OCI-LY1 (cell line): ENCODE measurements at regions not wholly inside any gene's neighbourhood (a gene's known extent, or its start where the extent isn't known, plus 50 kb on each side); places are given as distances from the start of the nearest gene placed in this dataset.

Experiments
- H2AFZ ChIP-seq: fragments of 200-600 bp; sonication (generic), shearing (Covaris generic); 2 replicates; pipeline ENCODE4 v1.6.0; 2014; ENCODE audit warnings: antibody characterized with exemption, mild to moderate bottlenecking, low read length
- H3F3A ChIP-seq: fragments of 200-600 bp; sonication (generic), shearing (Covaris generic); 2 replicates; pipeline ENCODE4 v1.6.0; 2014; ENCODE audit warnings: mild to moderate bottlenecking, antibody characterized with exemption, low read length, moderate library complexity; ENCODE audit not compliant: insufficient read depth
- H3K27ac ChIP-seq: fragments of 200-600 bp; sonication (generic); 2 replicates; pipeline ENCODE4 v1.5.1; 2014; ENCODE audit warnings: low read length, mixed run types, mild to moderate bottlenecking, low read depth; ENCODE audit not compliant: poor library complexity, severe bottlenecking
- H3K27me3 ChIP-seq: fragments of 200-600 bp; sonication (generic); 2 replicates; pipeline ENCODE4 v1.6.0; 2014; ENCODE audit warnings: antibody characterized with exemption, mild to moderate bottlenecking, low read length, moderate library complexity; ENCODE audit not compliant: insufficient read depth
- H3K36me3 ChIP-seq: fragments of 200-600 bp; sonication (generic); 2 replicates; pipeline ENCODE4 v1.6.1; 2014; ENCODE audit warnings: mild to moderate bottlenecking, antibody characterized with exemption, low read length, moderate library complexity, mixed read lengths; ENCODE audit not compliant: insufficient read depth
- H3K4me1 ChIP-seq: fragments of 200-600 bp; sonication (generic); 2 replicates; pipeline ENCODE4 v1.5.1; 2014; ENCODE audit warnings: mild to moderate bottlenecking, low read length, moderate library complexity; ENCODE audit not compliant: insufficient read depth, severe bottlenecking
- H3K4me2 ChIP-seq: fragments of 200-600 bp; sonication (generic), shearing (Covaris generic); 2 replicates; pipeline ENCODE4 v1.6.1; 2014; ENCODE audit warnings: low read length
- H3K4me3 ChIP-seq: fragments of 200-600 bp; sonication (generic); 2 replicates; pipeline ENCODE4 v1.5.1; 2014; ENCODE audit warnings: low read length, low read depth, mild to moderate bottlenecking, mixed read lengths; ENCODE audit not compliant: poor library complexity, severe bottlenecking
- H3K79me2 ChIP-seq: fragments of 200-600 bp; shearing (Covaris generic); 2 replicates; pipeline ENCODE4 v1.6.1; 2016; ENCODE audit warnings: mixed run types, low read length, mixed read lengths; ENCODE audit not compliant: insufficient read depth
- H3K9ac ChIP-seq: fragments of 200-600 bp; sonication (generic), shearing (Covaris generic); 2 replicates; pipeline ENCODE4 v1.6.1; 2014; ENCODE audit warnings: mild to moderate bottlenecking, low read length, mixed read lengths
- H3K9me2 ChIP-seq: fragments of 200-600 bp; sonication (generic), shearing (Covaris generic); 2 replicates; pipeline ENCODE4 v1.6.1; 2014; ENCODE audit warnings: low read depth, mild to moderate bottlenecking, low read length, mixed read lengths
- H3K9me3 ChIP-seq: fragments of 200-600 bp; shearing (Covaris generic); 2 replicates; pipeline ENCODE4 v1.6.1; 2014; ENCODE audit warnings: low read length, mixed read lengths
- H4K20me1 ChIP-seq: fragments of 200-600 bp; sonication (generic), shearing (Covaris generic); 2 replicates; pipeline ENCODE4 v1.6.0; 2016; ENCODE audit warnings: mild to moderate bottlenecking, low read length; ENCODE audit not compliant: insufficient read depth
- CTCF ChIP-seq: fragments of 200-600 bp; sonication (generic), shearing (Covaris generic); IDR thresholded peaks from 2 replicates; pipeline ENCODE4 v1.5.1; 2017; ENCODE audit warnings: mild to moderate bottlenecking, antibody characterized with exemption, low read length, moderate library complexity, mixed read lengths
- EZH2 ChIP-seq: fragments of 200-600 bp; sonication (generic), shearing (Covaris generic); IDR thresholded peaks from 2 replicates; pipeline ENCODE4 v1.8.0; 2017; ENCODE audit warnings: borderline replicate concordance, mixed run types, mild to moderate bottlenecking, antibody characterized with exemption, low read length, moderate library complexity, mixed read lengths

- no peaks in the 10 kb centered on the region for H3K9me2 ChIP-seq
- H3K9ac ChIP-seq = no peak overlapping the region
- H3K27ac ChIP-seq = no peak overlapping the region
- H3F3A ChIP-seq = no peaks in the 10 kb centered on the region
- no peak overlapping the region for H2AFZ ChIP-seq
- no peaks in the 10 kb centered on the region for H3K4me1 ChIP-seq
- no peak overlapping the region for H3K4me2 ChIP-seq
- no peaks in the 10 kb centered on the region for H3K79me2 ChIP-seq
- no peaks in the 10 kb centered on the region for H3K36me3 ChIP-seq
- H3K27me3 ChIP-seq = no peaks in the 10 kb centered on the region
- TF ChIP-seq CTCF (no peak), EZH2 (no peak)
- H3K4me3 ChIP-seq = no peak overlapping the region
- no peaks in the 10 kb centered on the region for H4K20me1 ChIP-seq
- H3K9me3 ChIP-seq = no peaks in the 10 kb centered on the region
Observed at GRCh38 chr12:18935371-18935965, 194.1 kb upstream of the PLEKHA5 start.

- H3K4me2 ChIP-seq = no peak overlapping the region
- no peaks in the 10 kb centered on the region for H3K9me3 ChIP-seq
- TF ChIP-seq EZH2 (no peak), CTCF (no peak)
- H3K36me3 ChIP-seq = no peaks in the 10 kb centered on the region
- no peaks in the 10 kb centered on the region for H3K27me3 ChIP-seq
- H3K4me3 ChIP-seq = no peak overlapping the region
- H3K9me2 ChIP-seq = no peaks in the 10 kb centered on the region
- no peaks in the 10 kb centered on the region for H3K79me2 ChIP-seq
- H2AFZ ChIP-seq = no peak overlapping the region
- H3K4me1 ChIP-seq = no peaks in the 10 kb centered on the region
- no peaks in the 10 kb centered on the region for H3F3A ChIP-seq
- no peak overlapping the region for H3K27ac ChIP-seq
- H4K20me1 ChIP-seq = no peaks in the 10 kb centered on the region
- H3K9ac ChIP-seq = no peak overlapping the region
Observed at GRCh38 chr12:18939051-18939450, 190.5 kb upstream of the PLEKHA5 start.

GRCh38 chr12:18942669-18943068 lies 186.9 kb upstream of the PLEKHA5 start:
- Histone ChIP-seq H3K79me2 (no peaks in the 10 kb centered on the region), H2AFZ (no peak overlapping the region), H3F3A (no peaks in the 10 kb centered on the region), H3K27me3 (no peaks in the 10 kb centered on the region), H3K27ac (no peak overlapping the region), H3K9me2 (no peaks in the 10 kb centered on the region), H3K9me3 (no peaks in the 10 kb centered on the region), H4K20me1 (no peaks in the 10 kb centered on the region), H3K4me1 (no peaks in the 10 kb centered on the region), H3K9ac (no peak overlapping the region), H3K36me3 (no peaks in the 10 kb centered on the region), H3K4me2 (no peak overlapping the region), H3K4me3 (no peak overlapping the region)
- TF ChIP-seq EZH2 (no peak), CTCF (no peak)
